Brain microvascular endothelial cell (primary cell): ENCODE measurements at regions not wholly inside any gene's neighbourhood (a gene's known extent, or its start where the extent isn't known, plus 50 kb on each side); places are given as distances from the start of the nearest gene placed in this dataset.

ENCODE experiments used
- DNase-seq: peaks from one replicate; pipeline ENCODE4 v3.0.0-alpha.2; 2020
- H3K27ac ChIP-seq: fragments of 250-450 bp; sonication (Bioruptor Pico); 2 replicates; pipeline ENCODE4 v1.5.1; 2020; ENCODE audit warnings: mild to moderate bottlenecking, moderate library complexity
- H3K27me3 ChIP-seq: fragments of 250-450 bp; sonication (Bioruptor Pico); replicated peaks from 2 replicates; pipeline ENCODE4 v1.5.1; 2020; ENCODE audit warnings: mild to moderate bottlenecking
- H3K36me3 ChIP-seq: fragments of 250-450 bp; sonication (Bioruptor Pico); replicated peaks from 2 replicates; pipeline ENCODE4 v1.5.1; 2020; ENCODE audit warnings: mild to moderate bottlenecking
- H3K4me3 ChIP-seq: 2 replicates; pipeline ENCODE4 v1.5.1; 2011; ENCODE audit warnings: low read depth, mild to moderate bottlenecking, control low read depth, low read length, moderate library complexity
- CTCF ChIP-seq: IDR thresholded peaks from 2 replicates; pipeline ENCODE4 v1.5.1; 2011; ENCODE audit warnings: low read depth, mild to moderate bottlenecking, moderate library complexity, low read length, control low read depth, inconsistent platforms; ENCODE audit errors: missing control alignments
- in situ Hi-C: cut with HindIII; loops from 2 replicates; pipeline ENCODE4 v1.10.0; 2017; ENCODE audit warnings: low sequenced_read_pairs, low pct_ligation_motif_present

DNA sequence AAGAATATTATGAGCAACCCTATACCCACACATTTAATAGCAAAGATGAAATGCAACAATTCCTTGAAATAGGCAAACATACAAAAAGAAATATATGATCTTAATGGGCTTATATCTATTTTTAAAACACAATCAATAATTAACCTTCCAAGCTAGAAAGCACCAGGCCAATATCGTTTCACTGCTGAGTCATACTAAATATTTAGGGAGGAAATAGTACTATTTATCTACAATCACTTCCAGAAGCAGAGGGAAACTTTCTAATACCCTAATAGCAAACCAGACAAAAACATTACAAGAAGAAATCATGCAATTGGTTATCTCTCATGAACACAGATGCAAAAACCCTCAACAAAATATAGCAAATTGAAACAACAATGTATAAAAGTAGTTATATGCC lies 207.8 kb downstream of the MTHFS start:
- no peak for DNase-seq
- Histone ChIP-seq H3K27ac (no peak overlapping the region), H3K36me3 (no peaks in the 10 kb centered on the region), H3K4me3 (no peak overlapping the region), H3K27me3 (no peaks in the 10 kb centered on the region)
- in situ Hi-C loops, result no loop called here
- no peak for TF ChIP-seq CTCF

DNA sequence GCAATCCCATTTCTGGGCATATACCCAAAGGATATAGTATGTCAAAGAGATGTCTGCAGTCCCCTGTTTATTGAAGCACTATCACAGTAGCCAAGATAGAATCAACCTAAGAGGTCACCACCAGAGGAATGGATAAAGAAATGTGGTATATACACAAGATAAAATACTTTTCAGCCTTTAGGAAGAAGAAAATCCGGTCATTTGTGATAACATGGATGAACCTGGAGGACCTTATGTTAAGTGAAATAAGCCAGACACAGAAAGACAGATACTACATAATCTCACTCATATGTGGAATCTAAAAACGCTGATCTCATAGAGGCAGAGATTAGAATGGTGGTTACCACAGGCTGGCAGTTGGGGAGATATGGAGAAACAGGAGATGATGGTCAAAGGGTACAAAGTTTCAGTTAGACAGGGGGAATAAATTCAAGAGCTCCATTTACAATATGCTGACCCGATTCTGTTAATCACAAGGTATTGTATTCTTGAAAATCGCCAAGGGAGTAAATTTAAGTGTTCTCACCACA lies 195.8 kb downstream of the MTHFS start:
- no peaks in the 10 kb centered on the region for H3K36me3 ChIP-seq
- in situ Hi-C loops, result no loop called here
- H3K27me3 ChIP-seq, result no peaks in the 10 kb centered on the region
- no peak for DNase-seq
- no peak overlapping the region for H3K27ac ChIP-seq
- no peak for TF ChIP-seq CTCF
- no peak overlapping the region for H3K4me3 ChIP-seq

DNA sequence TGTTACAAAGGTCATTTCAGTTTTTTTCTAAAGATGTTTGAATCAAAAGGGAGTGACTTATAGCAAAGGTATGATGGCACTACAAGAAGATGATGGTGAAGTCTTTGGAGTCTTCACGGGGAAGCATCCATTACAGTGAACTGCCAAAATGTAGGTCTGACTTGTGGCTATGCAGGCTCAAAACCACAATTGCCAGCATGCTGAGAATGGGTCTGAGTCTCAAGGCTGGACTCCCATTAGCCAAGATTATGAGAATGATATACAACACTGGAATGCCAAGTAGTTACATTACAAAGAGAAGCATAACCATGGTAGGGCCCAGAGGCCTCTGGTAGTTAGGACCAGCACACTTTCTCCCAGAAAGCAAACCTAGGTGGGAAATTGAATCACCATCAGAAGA lies 194.2 kb downstream of the MTHFS start:
- DNase-seq, result no peak
- in situ Hi-C loops, result no loop called here
- H3K27ac ChIP-seq, result no peak overlapping the region
- no peaks in the 10 kb centered on the region for H3K27me3 ChIP-seq
- H3K4me3 ChIP-seq, result no peak overlapping the region
- TF ChIP-seq CTCF, result no peak
- no peaks in the 10 kb centered on the region for H3K36me3 ChIP-seq

GRCh38 chr15:79721256-79721655 lies 175.6 kb downstream of the MTHFS start:
- Histone ChIP-seq H3K27me3 (no peaks in the 10 kb centered on the region), H3K4me3 (no peak overlapping the region), H3K36me3 (no peaks in the 10 kb centered on the region), H3K27ac (no peak overlapping the region)
- DNase-seq, result no peak
- in situ Hi-C loops, result no loop called here
- no peak for TF ChIP-seq CTCF

DNA sequence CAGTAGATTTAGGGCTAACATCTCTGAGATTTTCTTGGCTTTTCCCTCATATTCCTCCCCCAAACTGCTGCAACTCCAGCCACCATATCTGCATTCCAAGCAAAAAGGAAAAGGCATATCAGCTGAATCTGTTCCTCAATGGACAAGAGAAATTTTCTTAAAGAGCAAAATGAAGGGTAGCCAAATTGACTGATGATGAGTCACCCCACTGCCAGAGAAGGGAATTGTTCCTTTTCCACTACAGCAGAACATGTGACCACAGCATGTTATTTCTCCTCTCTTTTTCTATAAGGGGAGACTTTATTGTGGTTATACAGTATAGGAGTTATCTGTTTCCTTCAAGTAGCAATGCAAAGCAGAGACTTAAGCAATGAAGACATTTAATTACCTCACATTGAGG lies 172.5 kb downstream of the MTHFS start:
- DNase-seq, result peak; percentile 43
- H3K27me3 ChIP-seq, result no peaks in the 10 kb centered on the region
- H3K4me3 ChIP-seq, result no peak overlapping the region
- in situ Hi-C loops, result no loop called here
- no peak overlapping the region for H3K27ac ChIP-seq
- H3K36me3 ChIP-seq, result no peaks in the 10 kb centered on the region
- no peak for TF ChIP-seq CTCF

- in situ Hi-C loops, result no loop called here
- TF ChIP-seq CTCF, result no peak
- Histone ChIP-seq H3K4me3 (no peak overlapping the region), H3K27ac (no peak overlapping the region), H3K36me3 (no peaks in the 10 kb centered on the region), H3K27me3 (no peaks in the 10 kb centered on the region)
- DNase-seq, result no peak
Observed at GRCh38 chr15:79724804-79725203, 172.0 kb downstream of the MTHFS start.
